ENCODE measurements at regions not wholly inside any gene's neighbourhood (a gene's known extent, or its start where the extent isn't known, plus 50 kb on each side); places are given as distances from the start of the nearest gene placed in this dataset.

- TF ChIP-seq CTCF (IDR thresholded peaks at IDR 0.05), result no peak
Observed at GRCh38 chr12:91609283-91609682, 426.7 kb upstream of the DCN start.

- no peak for TF ChIP-seq CTCF (IDR thresholded peaks at IDR 0.05)
Observed at GRCh38 chr12:91608542-91608941, 425.9 kb upstream of the DCN start.

GRCh38 chr12:91606662-91607377, 424.2 kb upstream of the DCN start:
- TF ChIP-seq CTCF (IDR thresholded peaks at IDR 0.05), result no peak

- no peak for TF ChIP-seq CTCF (IDR thresholded peaks at IDR 0.05)
Observed at GRCh38 chr12:91604897-91605296, 422.3 kb upstream of the DCN start.

GRCh38 chr12:91603060-91603459, 420.4 kb upstream of the DCN start:
- no peak for TF ChIP-seq CTCF (IDR thresholded peaks at IDR 0.05)

GRCh38 chr12:91601054-91601453, 418.4 kb upstream of the DCN start:
- no peak for TF ChIP-seq CTCF (IDR thresholded peaks at IDR 0.05)

GRCh38 chr12:91594715-91595114, 412.1 kb upstream of the DCN start:
- TF ChIP-seq CTCF (IDR thresholded peaks at IDR 0.05), result no peak

GRCh38 chr12:91591639-91591987, 409.0 kb upstream of the DCN start:
- no peak for TF ChIP-seq CTCF (IDR thresholded peaks at IDR 0.05)
